HG02763 (cell line): ENCODE measurements at regions not wholly inside any gene's neighbourhood (a gene's known extent, or its start where the extent isn't known, plus 50 kb on each side); places are given as distances from the start of the nearest gene placed in this dataset.
"Not testable (repeated sequence)": the region's sequence is repeated elsewhere in the genome, so short reads cannot be mapped to it uniquely, and the experiment has no call there.

Source experiments
- ATAC-seq: cut with Tn5 transposase; IDR thresholded peaks from one replicate; pipeline ENCODE4 v1.9.1; 2021; ENCODE audit warnings: mild to moderate bottlenecking, moderate library complexity; ENCODE audit not compliant: unreplicated experiment

- no peak for ATAC-seq
Measured at GRCh38 chr3:72628065-72628464, 220.2 kb downstream of the SHQ1 start.

- no peak for ATAC-seq
Measured at GRCh38 chr3:72627271-72627670, 221.0 kb downstream of the SHQ1 start.

GRCh38 chr3:72625602-72626337 lies 222.5 kb downstream of the SHQ1 start:
- no peak for ATAC-seq

GRCh38 chr3:72624656-72625055 lies 223.6 kb downstream of the SHQ1 start:
- ATAC-seq: no peak

- no peak for ATAC-seq
Measured at GRCh38 chr3:72618739-72619138, 229.5 kb downstream of the SHQ1 start.

- no peak for ATAC-seq
Measured at GRCh38 chr3:72617424-72618024, 230.7 kb downstream of the SHQ1 start.

- no peak for ATAC-seq
Measured at GRCh38 chr3:72615776-72616175, 232.5 kb downstream of the SHQ1 start.

GRCh38 chr3:72615182-72615581 lies 233.1 kb downstream of the SHQ1 start:
- no peak for ATAC-seq

- ATAC-seq: no peak
Measured at GRCh38 chr3:72614394-72615074, 233.7 kb downstream of the SHQ1 start.

GRCh38 chr3:72613871-72614270 lies 234.4 kb downstream of the SHQ1 start:
- ATAC-seq: no peak

- ATAC-seq: not testable (repeated sequence)
Measured at GRCh38 chr3:72609114-72609513, 239.1 kb downstream of the SHQ1 start.

GRCh38 chr3:72606005-72606800 lies 242.0 kb downstream of the SHQ1 start:
- no peak for ATAC-seq

GRCh38 chr3:72604328-72604727 lies 243.9 kb downstream of the SHQ1 start:
- ATAC-seq: no peak

GRCh38 chr3:72601983-72602750 lies 246.1 kb downstream of the SHQ1 start:
- no peak for ATAC-seq

- ATAC-seq: no peak
Measured at GRCh38 chr3:72601060-72601459, 247.2 kb downstream of the SHQ1 start.

GRCh38 chr3:72597756-72598195 lies 250.5 kb downstream of the SHQ1 start:
- ATAC-seq: no peak

GRCh38 chr3:72597043-72597442 lies 251.2 kb downstream of the SHQ1 start:
- no peak for ATAC-seq

GRCh38 chr3:72595927-72596610 lies 252.2 kb downstream of the SHQ1 start:
- no peak for ATAC-seq

- no peak for ATAC-seq
Measured at GRCh38 chr3:72595376-72595775, 252.9 kb downstream of the SHQ1 start.
